Stomach (tissue), 4 donors: ENCODE measurements at regions not wholly inside any gene's neighbourhood (a gene's known extent, or its start where the extent isn't known, plus 50 kb on each side); places are given as distances from the start of the nearest gene placed in this dataset.

Experiments
- POLR2A ChIP-seq, 4 donors: fragments of 450-650 bp; IDR thresholded peaks; one replicate each; pipeline ENCODE4 v1.6.1; 2016; ENCODE audit warnings: antibody characterized with exemption in 4 of 4, control low read depth in 2 of 4, mild to moderate bottlenecking in 1 of 4, moderate library complexity in 1 of 4
- POLR2AphosphoS5 ChIP-seq, 3 donors: sonication (generic); formaldehyde crosslinking; IDR thresholded peaks; one replicate each; pipeline ENCODE4 v1.6.1; 2016; ENCODE audit warnings: antibody characterized with exemption in 3 of 3

GRCh38 chr2:18649502-18650135 lies 60.2 kb upstream of the NT5C1B start:
- no peak for TF ChIP-seq POLR2A (IDR thresholded peaks at IDR 0.05)
- no peak for TF ChIP-seq POLR2AphosphoS5 (IDR thresholded peaks at IDR 0.05)
